Osteocyte (in vitro differentiated cells): ENCODE measurements at regions not wholly inside any gene's neighbourhood (a gene's known extent, or its start where the extent isn't known, plus 50 kb on each side); places are given as distances from the start of the nearest gene placed in this dataset.

Experiments used
- DNase-seq: peaks from one replicate; pipeline ENCODE4 v3.0.0; 2021; ENCODE audit warnings: mixed read lengths; ENCODE audit not compliant: unreplicated experiment; ENCODE audit errors: extremely low spot score
- H3K27ac Mint-ChIP-seq: one replicate; pipeline ENCODE4 v1.8.0; 2021; ENCODE audit warnings: mild to moderate bottlenecking, mixed read lengths; ENCODE audit not compliant: unreplicated experiment
- H3K27me3 Mint-ChIP-seq: one replicate; pipeline ENCODE4 v1.8.0; 2021; ENCODE audit warnings: mixed read lengths; ENCODE audit not compliant: unreplicated experiment
- H3K36me3 Mint-ChIP-seq: one replicate; pipeline ENCODE4 v1.8.0; 2021; ENCODE audit warnings: mixed read lengths; ENCODE audit not compliant: unreplicated experiment
- H3K4me1 Mint-ChIP-seq: one replicate; pipeline ENCODE4 v1.8.0; 2021; ENCODE audit warnings: mixed read lengths; ENCODE audit not compliant: unreplicated experiment
- H3K4me3 Mint-ChIP-seq: one replicate; pipeline ENCODE4 v1.8.0; 2021; ENCODE audit warnings: mild to moderate bottlenecking, moderate library complexity, mixed read lengths; ENCODE audit not compliant: unreplicated experiment
- H3K9me3 Mint-ChIP-seq: one replicate; pipeline ENCODE4 v1.8.0; 2021; ENCODE audit warnings: mixed read lengths; ENCODE audit not compliant: unreplicated experiment
- TF ChIP-seq, protein P1 (sequence below): fragments of 200-600 bp; sonication (generic); IDR thresholded peaks from 2 replicates; pipeline ENCODE4 v1.5.0; 2021; ENCODE audit warnings: antibody characterized with exemption, mild to moderate bottlenecking, moderate library complexity

- no peak for DNase-seq
- Mint-ChIP-seq H3K27me3 (no peaks in the 10 kb centered on the region), H3K36me3 (no peaks in the 10 kb centered on the region), H3K9me3 (no peaks in the 10 kb centered on the region), H3K4me3 (no peak overlapping the region), H3K4me1 (peaks cover 51% of the 10 kb centered on the region), H3K27ac (peak overlapping the region; percentile 82)
- TF ChIP-seq, protein P1, sequence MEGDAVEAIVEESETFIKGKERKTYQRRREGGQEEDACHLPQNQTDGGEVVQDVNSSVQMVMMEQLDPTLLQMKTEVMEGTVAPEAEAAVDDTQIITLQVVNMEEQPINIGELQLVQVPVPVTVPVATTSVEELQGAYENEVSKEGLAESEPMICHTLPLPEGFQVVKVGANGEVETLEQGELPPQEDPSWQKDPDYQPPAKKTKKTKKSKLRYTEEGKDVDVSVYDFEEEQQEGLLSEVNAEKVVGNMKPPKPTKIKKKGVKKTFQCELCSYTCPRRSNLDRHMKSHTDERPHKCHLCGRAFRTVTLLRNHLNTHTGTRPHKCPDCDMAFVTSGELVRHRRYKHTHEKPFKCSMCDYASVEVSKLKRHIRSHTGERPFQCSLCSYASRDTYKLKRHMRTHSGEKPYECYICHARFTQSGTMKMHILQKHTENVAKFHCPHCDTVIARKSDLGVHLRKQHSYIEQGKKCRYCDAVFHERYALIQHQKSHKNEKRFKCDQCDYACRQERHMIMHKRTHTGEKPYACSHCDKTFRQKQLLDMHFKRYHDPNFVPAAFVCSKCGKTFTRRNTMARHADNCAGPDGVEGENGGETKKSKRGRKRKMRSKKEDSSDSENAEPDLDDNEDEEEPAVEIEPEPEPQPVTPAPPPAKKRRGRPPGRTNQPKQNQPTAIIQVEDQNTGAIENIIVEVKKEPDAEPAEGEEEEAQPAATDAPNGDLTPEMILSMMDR = peak; percentile 31
These were observed 213.0 kb downstream of the PDCD6IP start for GRCh38 chr3:34011171-34012101.

- DNase-seq = no peak
- TF ChIP-seq, protein P1 = no peak
- Mint-ChIP-seq H3K27ac (peak overlapping the region; percentile 82), H3K4me1 (peaks cover 47% of the 10 kb centered on the region), H3K4me3 (no peak overlapping the region), H3K27me3 (no peaks in the 10 kb centered on the region), H3K36me3 (no peaks in the 10 kb centered on the region), H3K9me3 (no peaks in the 10 kb centered on the region)
These were observed 213.7 kb downstream of the PDCD6IP start for GRCh38 chr3:34012102-34012461.

DNA sequence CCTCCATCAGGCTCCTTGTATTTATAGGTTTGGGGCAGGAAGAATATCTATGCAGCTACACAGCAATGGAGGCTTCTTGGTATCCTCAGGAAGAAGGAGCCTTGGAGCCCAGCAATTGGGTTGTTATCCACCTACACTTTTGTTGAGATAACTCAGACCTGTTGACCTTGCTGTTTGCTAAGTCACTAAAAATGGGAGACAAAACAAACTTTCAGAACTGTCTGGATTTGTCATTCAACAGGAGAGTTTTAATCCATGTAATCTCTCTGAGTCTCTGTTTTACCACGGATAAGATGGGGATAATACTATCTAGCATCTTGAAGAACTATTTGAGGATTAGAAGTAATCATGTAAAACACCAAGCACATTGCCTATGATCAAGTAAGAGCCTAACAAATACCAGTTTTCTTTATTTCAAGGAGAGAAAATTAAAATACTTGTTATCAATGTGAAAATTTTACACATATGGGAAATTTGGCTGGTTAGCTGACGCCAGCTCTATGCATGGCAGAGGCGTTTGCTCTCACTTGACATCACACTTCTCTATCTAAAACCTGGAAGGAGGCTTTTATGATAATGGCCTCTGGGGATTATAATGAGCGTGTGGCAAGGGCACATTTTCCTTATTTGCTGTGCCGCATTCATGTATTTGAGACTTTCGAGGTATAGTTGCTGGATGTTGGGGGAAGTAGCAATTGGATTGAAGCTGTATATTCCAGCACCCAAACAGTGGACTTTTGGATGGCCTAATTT, 215.6 kb downstream of the PDCD6IP start:
- Mint-ChIP-seq H3K4me1 (peaks cover 38% of the 10 kb centered on the region), H3K27me3 (no peaks in the 10 kb centered on the region)

GRCh38 chr3:34015204-34016142, 217.0 kb downstream of the PDCD6IP start:
- no peaks in the 10 kb centered on the region for H3K9me3 Mint-ChIP-seq

More for the DNA sequence above, 215.6 kb downstream of the PDCD6IP start:
- Mint-ChIP-seq H3K4me3 (no peak overlapping the region), H3K36me3 (no peaks in the 10 kb centered on the region), H3K9me3 (no peaks in the 10 kb centered on the region), H3K27ac (peak overlapping the region; percentile 43)
- no peak for DNase-seq
- TF ChIP-seq, protein P1 = no peak

More at GRCh38 chr3:34015204-34016142, 217.0 kb downstream of the PDCD6IP start:
- no peak overlapping the region for H3K27ac Mint-ChIP-seq
- no peak for DNase-seq
- H3K36me3 Mint-ChIP-seq = no peaks in the 10 kb centered on the region
- H3K27me3 Mint-ChIP-seq = no peaks in the 10 kb centered on the region
- H3K4me1 Mint-ChIP-seq = peaks cover 32% of the 10 kb centered on the region
- TF ChIP-seq, protein P1 = peak; percentile 29
- H3K4me3 Mint-ChIP-seq = no peak overlapping the region
